Upper lobe of right lung (tissue), 1 donor: ENCODE measurements at regions not wholly inside any gene's neighbourhood (a gene's known extent, or its start where the extent isn't known, plus 50 kb on each side); places are given as distances from the start of the nearest gene placed in this dataset.

Experiments used
- ATAC-seq: fragments of 200-7000 bp; cut with Tn5 transposase; one replicate; pipeline ENCODE4 v1.9.1; 2020; ENCODE audit warnings: mild to moderate bottlenecking, moderate library complexity
- DNase-seq: peaks from one replicate; pipeline ENCODE4 v3.0.0-alpha.2; 2020
- H3K27ac ChIP-seq: fragments of 200-600 bp; one replicate; pipeline ENCODE4 v1.8.0; 2022
- H3K27me3 ChIP-seq: fragments of 200-600 bp; one replicate; pipeline ENCODE4 v1.8.0; 2022; ENCODE audit warnings: mild to moderate bottlenecking
- H3K36me3 ChIP-seq: fragments of 200-600 bp; one replicate; pipeline ENCODE4 v1.8.0; 2022
- H3K4me1 ChIP-seq: fragments of 200-600 bp; one replicate; pipeline ENCODE4 v1.8.0; 2022
- H3K4me3 ChIP-seq: fragments of 200-600 bp; one replicate; pipeline ENCODE4 v1.8.0; 2022; ENCODE audit warnings: mild to moderate bottlenecking
- H3K9me3 ChIP-seq: fragments of 200-600 bp; one replicate; pipeline ENCODE4 v1.8.0; 2022
- CTCF ChIP-seq: fragments of 200-600 bp; IDR thresholded peaks from one replicate; pipeline ENCODE4 v1.8.0; 2022; ENCODE audit warnings: antibody characterized with exemption
- intact Hi-C: fragments of 100-400 bp; cut with DNase I; formaldehyde crosslinking; loops from one replicate; pipeline ENCODE4 v1.11.0; 2022
- donor health status: DM: no; HTN: yes; CAD: no; lungs with severe emphysema.

- no peak overlapping the region for H3K4me3 ChIP-seq
- intact Hi-C loops = no loop called here
- DNase-seq (no peak), ATAC-seq (peak; percentile 42)
- no peak for TF ChIP-seq CTCF
- H3K4me1 ChIP-seq = peaks cover 12% of the 10 kb centered on the region
- no peaks in the 10 kb centered on the region for H3K27me3 ChIP-seq
- H3K9me3 ChIP-seq = no peaks in the 10 kb centered on the region
- H3K27ac ChIP-seq = no peak overlapping the region
- H3K36me3 ChIP-seq = no peaks in the 10 kb centered on the region
Observed at GRCh38 chr10:88186335-88186734, 322.9 kb downstream of the PTEN start.

- ATAC-seq (peak; percentile 61), DNase-seq (no peak)
- intact Hi-C loops = no loop called here
- no peak for TF ChIP-seq CTCF
- Histone ChIP-seq H3K27ac (no peak overlapping the region), H3K27me3 (no peaks in the 10 kb centered on the region), H3K9me3 (no peaks in the 10 kb centered on the region), H3K4me3 (no peak overlapping the region), H3K4me1 (peaks cover 12% of the 10 kb centered on the region), H3K36me3 (no peaks in the 10 kb centered on the region)
Observed at GRCh38 chr10:88187472-88187871, 324.0 kb downstream of the PTEN start.

- no peak for ATAC-seq
- TF ChIP-seq CTCF = no peak
Observed at GRCh38 chr10:88190123-88190522, 326.7 kb downstream of the PTEN start.

DNA sequence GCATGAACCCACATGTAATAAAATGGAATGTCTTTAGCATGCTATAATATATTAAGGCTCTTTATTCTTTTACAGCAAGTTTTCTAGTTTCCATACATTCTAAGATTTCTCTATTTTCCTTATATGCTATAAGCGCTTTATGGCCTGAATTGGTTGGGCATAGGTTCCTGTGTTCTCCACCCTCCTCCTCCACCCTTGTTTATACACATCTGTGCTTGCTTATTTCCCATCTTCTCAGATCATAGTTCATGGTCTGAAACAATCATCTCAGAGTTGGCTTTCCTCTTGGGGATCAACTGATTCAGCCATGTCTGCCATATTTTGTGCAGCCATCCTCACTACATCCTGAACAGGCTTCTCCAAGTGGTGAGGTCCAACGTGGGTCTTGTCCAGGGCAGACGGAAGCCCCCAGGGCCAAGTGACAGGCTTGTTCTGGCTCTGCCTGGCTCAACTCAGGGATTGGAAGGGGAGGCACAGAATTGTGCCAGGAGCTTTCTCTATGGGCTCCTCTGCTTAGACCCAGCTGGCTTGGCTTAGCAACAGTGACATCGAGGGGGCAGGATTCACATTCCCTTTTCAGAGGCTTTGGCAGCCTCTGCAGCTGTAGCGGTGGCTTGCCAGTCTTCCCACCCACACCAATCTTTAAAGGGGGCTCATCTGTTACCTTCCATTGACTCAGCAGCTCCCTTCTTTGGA, 327.3 kb downstream of the PTEN start:
- Histone ChIP-seq H3K4me1 (peaks cover 10% of the 10 kb centered on the region), H3K27me3 (no peaks in the 10 kb centered on the region), H3K36me3 (no peaks in the 10 kb centered on the region), H3K27ac (no peak overlapping the region), H3K9me3 (no peaks in the 10 kb centered on the region), H3K4me3 (no peak overlapping the region)
- ATAC-seq (no peak), DNase-seq (no peak)
- no peak for TF ChIP-seq CTCF
- intact Hi-C loops = no loop called here

More at GRCh38 chr10:88190123-88190522, 326.7 kb downstream of the PTEN start:
- Histone ChIP-seq H3K9me3 (no peaks in the 10 kb centered on the region), H3K4me3 (no peak overlapping the region), H3K27me3 (no peaks in the 10 kb centered on the region), H3K4me1 (peaks cover 12% of the 10 kb centered on the region), H3K27ac (no peak overlapping the region), H3K36me3 (no peaks in the 10 kb centered on the region)
- no peak for DNase-seq
- intact Hi-C loops = no loop called here

- no peaks in the 10 kb centered on the region for H3K9me3 ChIP-seq
- DNase-seq = no peak
- TF ChIP-seq CTCF = no peak
- H3K27me3 ChIP-seq = no peaks in the 10 kb centered on the region
- ATAC-seq = no peak
- no peak overlapping the region for H3K4me3 ChIP-seq
- intact Hi-C loops = no loop called here
- no peaks in the 10 kb centered on the region for H3K36me3 ChIP-seq
- no peak overlapping the region for H3K27ac ChIP-seq
- H3K4me1 ChIP-seq = no peaks in the 10 kb centered on the region
Observed at GRCh38 chr10:88193018-88193417, 329.6 kb downstream of the PTEN start.
